ENCODE measurements at regions not wholly inside any gene's neighbourhood (a gene's known extent, or its start where the extent isn't known, plus 50 kb on each side); places are given as distances from the start of the nearest gene placed in this dataset.

DNA sequence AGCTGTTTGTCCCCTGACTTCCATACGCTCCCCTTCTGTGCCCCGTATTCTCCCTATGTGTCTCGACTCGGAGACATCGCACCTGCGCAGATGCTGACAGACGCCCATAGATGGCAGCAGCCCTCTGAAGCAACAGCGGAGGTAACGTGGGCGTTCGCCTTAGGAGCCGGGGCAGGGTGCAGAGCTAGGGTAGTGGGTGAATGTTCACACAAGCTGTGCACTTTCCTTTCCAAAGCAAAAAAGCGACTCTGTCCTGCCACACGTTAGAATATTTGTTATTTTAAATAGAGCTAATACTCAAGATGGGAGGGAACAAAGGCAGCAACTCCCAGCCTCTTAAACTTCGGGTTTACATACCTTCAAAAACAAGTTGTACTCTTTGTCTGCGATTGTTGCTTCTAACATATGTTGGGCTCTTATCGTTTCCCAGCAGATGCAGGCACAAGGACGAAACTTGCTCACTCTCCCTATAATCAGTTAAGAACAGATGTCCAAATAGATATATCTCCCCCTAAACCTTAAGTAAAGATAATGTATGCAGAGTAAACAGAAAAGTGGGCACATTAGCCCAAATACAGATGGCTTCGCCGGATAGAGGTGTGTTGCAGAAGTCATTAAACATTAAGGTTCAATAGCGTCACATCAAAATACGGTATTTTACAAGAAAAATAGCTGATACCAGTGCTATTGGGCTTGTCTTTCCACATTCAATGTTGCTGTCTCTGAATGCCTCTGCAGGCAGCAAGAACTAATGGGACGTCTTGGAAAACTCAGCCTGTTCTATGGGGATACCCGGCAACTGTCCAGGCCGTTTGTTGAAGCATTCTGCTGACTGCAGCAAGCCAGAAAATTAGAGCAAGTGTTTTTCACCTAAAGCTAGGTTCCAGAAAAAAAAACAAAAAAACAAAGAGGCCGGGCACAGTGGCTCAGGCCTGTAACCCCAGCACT, 340.3 kb upstream of the PRKCQ start:
- H3K4me1 Mint-ChIP-seq, result peaks cover 10% of the 10 kb centered on the region
- TF ChIP-seq, protein P1, sequence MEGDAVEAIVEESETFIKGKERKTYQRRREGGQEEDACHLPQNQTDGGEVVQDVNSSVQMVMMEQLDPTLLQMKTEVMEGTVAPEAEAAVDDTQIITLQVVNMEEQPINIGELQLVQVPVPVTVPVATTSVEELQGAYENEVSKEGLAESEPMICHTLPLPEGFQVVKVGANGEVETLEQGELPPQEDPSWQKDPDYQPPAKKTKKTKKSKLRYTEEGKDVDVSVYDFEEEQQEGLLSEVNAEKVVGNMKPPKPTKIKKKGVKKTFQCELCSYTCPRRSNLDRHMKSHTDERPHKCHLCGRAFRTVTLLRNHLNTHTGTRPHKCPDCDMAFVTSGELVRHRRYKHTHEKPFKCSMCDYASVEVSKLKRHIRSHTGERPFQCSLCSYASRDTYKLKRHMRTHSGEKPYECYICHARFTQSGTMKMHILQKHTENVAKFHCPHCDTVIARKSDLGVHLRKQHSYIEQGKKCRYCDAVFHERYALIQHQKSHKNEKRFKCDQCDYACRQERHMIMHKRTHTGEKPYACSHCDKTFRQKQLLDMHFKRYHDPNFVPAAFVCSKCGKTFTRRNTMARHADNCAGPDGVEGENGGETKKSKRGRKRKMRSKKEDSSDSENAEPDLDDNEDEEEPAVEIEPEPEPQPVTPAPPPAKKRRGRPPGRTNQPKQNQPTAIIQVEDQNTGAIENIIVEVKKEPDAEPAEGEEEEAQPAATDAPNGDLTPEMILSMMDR (IDR thresholded peaks at IDR 0.05), result peak; percentile 54
- peak; percentile 71 for DNase-seq
- H3K27ac Mint-ChIP-seq, result peak overlapping the region; percentile 77
- no peak overlapping the region for H3K4me3 Mint-ChIP-seq
- no peaks in the 10 kb centered on the region for H3K36me3 Mint-ChIP-seq (ENCODE audit: low read depth)
- peaks cover 12% of the 10 kb centered on the region for H3K27me3 Mint-ChIP-seq (ENCODE audit: low read depth, poor library complexity)
- no peaks in the 10 kb centered on the region for H3K9me3 Mint-ChIP-seq

DNA sequence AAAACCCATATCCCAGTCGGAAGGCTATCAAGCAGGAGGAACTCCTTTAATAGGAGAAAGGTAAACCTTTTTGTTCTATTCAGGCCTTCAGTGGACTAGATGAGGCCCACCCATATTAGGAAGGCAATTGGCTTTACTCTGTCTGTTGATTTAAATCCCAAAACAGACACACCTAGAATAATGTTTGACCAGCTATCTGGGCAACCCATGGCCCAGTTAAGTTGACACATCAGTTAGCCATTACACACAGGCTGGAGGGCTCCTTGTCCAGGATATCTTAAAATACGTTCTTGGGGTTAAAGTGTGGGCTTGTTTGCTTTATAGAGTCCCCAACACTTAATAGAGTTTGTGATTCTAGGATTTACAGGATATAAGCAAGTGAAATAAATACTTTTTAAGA, 339.0 kb upstream of the PRKCQ start:
- no peak overlapping the region for H3K4me3 Mint-ChIP-seq
- H3K4me1 Mint-ChIP-seq, result peaks cover 10% of the 10 kb centered on the region
- no peak overlapping the region for H3K27ac Mint-ChIP-seq
- H3K9me3 Mint-ChIP-seq, result no peaks in the 10 kb centered on the region
- no peaks in the 10 kb centered on the region for H3K36me3 Mint-ChIP-seq (ENCODE audit: low read depth)
- peaks cover 12% of the 10 kb centered on the region for H3K27me3 Mint-ChIP-seq (ENCODE audit: low read depth, poor library complexity)
- no peak for DNase-seq
- TF ChIP-seq, protein P1 (IDR thresholded peaks at IDR 0.05), result no peak

DNA sequence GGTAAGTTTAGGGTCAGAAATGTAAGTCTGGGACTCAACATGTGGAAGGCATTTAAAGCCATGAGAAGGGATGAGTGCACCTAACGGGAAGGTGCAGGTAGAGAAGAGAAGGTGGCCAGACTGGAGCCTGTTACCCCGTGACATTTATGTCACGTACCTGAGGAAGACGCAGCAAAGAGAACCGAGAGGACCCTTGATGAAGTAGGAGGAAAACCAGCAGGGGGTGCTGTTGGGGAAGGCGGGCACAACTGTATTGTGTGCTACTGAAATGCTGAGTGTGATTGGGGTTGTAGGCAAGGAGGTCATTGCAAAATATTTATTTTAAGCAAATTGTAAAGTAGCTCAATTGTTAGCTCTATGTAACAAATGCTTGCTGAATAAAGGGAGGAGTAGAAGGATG, 338.2 kb upstream of the PRKCQ start:
- H3K4me3 Mint-ChIP-seq, result no peak overlapping the region
- H3K4me1 Mint-ChIP-seq, result peaks cover 10% of the 10 kb centered on the region
- H3K36me3 Mint-ChIP-seq (ENCODE audit: low read depth), result no peaks in the 10 kb centered on the region
- H3K9me3 Mint-ChIP-seq, result no peaks in the 10 kb centered on the region
- peak; percentile 53 for DNase-seq
- TF ChIP-seq, protein P1 (IDR thresholded peaks at IDR 0.05), result peak; percentile 23
- H3K27ac Mint-ChIP-seq, result no peak overlapping the region
- peaks cover 12% of the 10 kb centered on the region for H3K27me3 Mint-ChIP-seq (ENCODE audit: low read depth, poor library complexity)

DNA sequence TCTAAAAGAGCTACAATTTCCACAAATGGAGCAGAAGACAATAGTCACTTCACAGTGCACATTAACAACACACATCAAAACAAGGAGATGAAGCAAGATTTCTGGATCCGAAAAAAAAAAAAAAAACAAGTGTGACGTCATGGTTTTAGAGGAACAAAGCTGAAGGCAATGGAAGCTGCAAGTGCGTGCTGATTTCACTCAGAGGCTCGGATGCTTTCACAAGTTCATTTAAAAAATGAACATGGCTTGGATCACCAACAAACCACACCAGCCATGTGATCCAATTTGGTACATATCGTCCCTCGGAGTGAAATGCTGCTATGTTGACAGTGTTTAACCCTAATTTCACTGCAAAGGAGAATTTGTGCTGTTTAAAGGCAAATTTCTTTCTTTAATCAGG, 337.0 kb upstream of the PRKCQ start:
- no peak overlapping the region for H3K4me3 Mint-ChIP-seq
- TF ChIP-seq, protein P1 (IDR thresholded peaks at IDR 0.05), result no peak
- no peaks in the 10 kb centered on the region for H3K9me3 Mint-ChIP-seq
- H3K27me3 Mint-ChIP-seq (ENCODE audit: low read depth, poor library complexity), result peaks cover 12% of the 10 kb centered on the region
- H3K27ac Mint-ChIP-seq, result no peak overlapping the region
- peaks cover 10% of the 10 kb centered on the region for H3K4me1 Mint-ChIP-seq
- no peak for DNase-seq
- no peaks in the 10 kb centered on the region for H3K36me3 Mint-ChIP-seq (ENCODE audit: low read depth)

DNA sequence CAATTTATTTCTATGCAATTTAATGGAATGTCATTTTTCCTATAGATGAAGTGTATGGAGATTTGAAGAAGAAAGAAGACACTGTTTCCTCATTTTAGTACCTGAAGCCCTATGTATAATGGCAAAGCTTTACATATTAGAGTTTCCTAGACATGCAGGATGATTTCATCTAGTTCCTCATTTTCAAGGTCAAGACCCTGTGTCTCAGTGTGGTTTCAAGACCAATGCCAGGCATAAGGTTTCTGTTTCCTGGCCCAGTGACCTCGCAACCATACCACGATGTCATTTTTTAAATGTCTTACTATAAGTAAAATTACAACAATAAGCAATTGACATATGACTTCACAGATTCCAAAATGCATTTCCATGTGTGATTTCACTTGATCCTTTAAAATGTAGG, 336.5 kb upstream of the PRKCQ start:
- Mint-ChIP-seq H3K9me3 (no peaks in the 10 kb centered on the region), H3K4me3 (no peak overlapping the region), H3K4me1 (peaks cover 10% of the 10 kb centered on the region), H3K27ac (no peak overlapping the region), H3K36me3 (ENCODE audit: low read depth) (no peaks in the 10 kb centered on the region), H3K27me3 (ENCODE audit: low read depth, poor library complexity) (peaks cover 14% of the 10 kb centered on the region)
- TF ChIP-seq, protein P1 (IDR thresholded peaks at IDR 0.05), result no peak
- no peak for DNase-seq

DNA sequence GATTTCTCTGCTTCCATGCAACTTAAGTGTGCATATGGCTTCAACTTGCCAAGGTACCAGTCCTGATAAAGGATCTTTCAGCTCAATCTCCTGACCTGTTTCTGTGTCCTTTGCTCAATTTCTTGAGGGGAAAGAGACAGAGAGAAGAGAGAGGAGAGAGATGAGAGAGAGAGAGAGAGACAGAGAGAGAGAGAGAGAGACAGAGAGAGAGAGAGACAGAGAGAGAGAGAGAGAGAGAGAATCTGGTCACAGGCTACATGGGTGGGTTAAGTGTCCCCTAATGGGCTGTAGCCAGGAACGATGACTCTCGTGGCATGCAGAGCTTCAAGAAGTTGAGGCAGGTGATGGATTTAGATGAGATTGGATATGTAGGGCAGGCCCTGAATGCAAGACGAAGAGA, 335.2 kb upstream of the PRKCQ start:
- H3K27ac Mint-ChIP-seq, result no peak overlapping the region

More for the DNA sequence above, 335.2 kb upstream of the PRKCQ start:
- no peaks in the 10 kb centered on the region for H3K36me3 Mint-ChIP-seq (ENCODE audit: low read depth)
- peaks cover 10% of the 10 kb centered on the region for H3K4me1 Mint-ChIP-seq
- TF ChIP-seq, protein P1 (IDR thresholded peaks at IDR 0.05), result no peak
- no peaks in the 10 kb centered on the region for H3K9me3 Mint-ChIP-seq
- peaks cover 17% of the 10 kb centered on the region for H3K27me3 Mint-ChIP-seq (ENCODE audit: low read depth, poor library complexity)
- no peak overlapping the region for H3K4me3 Mint-ChIP-seq
- no peak for DNase-seq

Measured in nephron progenitor cell (in vitro differentiated cells).